ENCODE measurements at regions not wholly inside any gene's neighbourhood (a gene's known extent, or its start where the extent isn't known, plus 50 kb on each side); places are given as distances from the start of the nearest gene placed in this dataset.

DNA sequence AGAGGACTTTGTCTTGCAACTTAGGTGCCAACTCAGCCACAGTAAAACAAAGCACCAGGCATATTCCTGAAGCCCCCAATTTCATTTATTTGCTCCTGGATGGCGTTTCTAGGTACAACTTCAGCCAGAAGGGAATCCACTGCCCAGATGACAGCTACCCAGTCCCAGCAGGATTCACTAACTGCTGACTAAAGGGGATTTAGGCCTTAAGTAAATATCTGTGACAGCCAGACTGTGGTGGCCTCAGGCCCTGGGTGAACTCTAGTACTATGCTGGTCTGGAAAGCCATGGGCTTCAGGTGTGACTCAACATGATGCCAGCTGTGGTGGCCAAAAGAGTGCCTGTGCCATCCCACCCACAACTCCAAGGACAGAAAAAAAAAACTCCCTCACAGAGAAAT lies 396.1 kb upstream of the CCNG1 start:
- Histone ChIP-seq H3K79me2 (replicated peaks; ENCODE audit: insufficient read depth, low read length) (no peaks in the 10 kb centered on the region), H3K9me2 (ENCODE audit: insufficient read depth, low read length) (no peaks in the 10 kb centered on the region), H3K9me3 (ENCODE audit: low read length) (no peaks in the 10 kb centered on the region), H2AFZ (ENCODE audit: low read depth, low read length) (no peak overlapping the region), H3K27me3 (ENCODE audit: insufficient read depth, low read depth, low read length) (no peaks in the 10 kb centered on the region), H3K36me3 (ENCODE audit: insufficient read depth, low read length) (no peaks in the 10 kb centered on the region), H3K27ac (ENCODE audit: low read length) (no peak overlapping the region), H3K9ac (ENCODE audit: low read length) (no peak overlapping the region), H4K20me1 (ENCODE audit: insufficient read depth) (no peaks in the 10 kb centered on the region), H3F3A (ENCODE audit: insufficient read depth, low read length, poor library complexity, severe bottlenecking) (no peaks in the 10 kb centered on the region), H3K4me2 (ENCODE audit: low read length) (no peak overlapping the region), H3K4me3 (ENCODE audit: low read length) (no peak overlapping the region)
- TF ChIP-seq, protein P1, sequence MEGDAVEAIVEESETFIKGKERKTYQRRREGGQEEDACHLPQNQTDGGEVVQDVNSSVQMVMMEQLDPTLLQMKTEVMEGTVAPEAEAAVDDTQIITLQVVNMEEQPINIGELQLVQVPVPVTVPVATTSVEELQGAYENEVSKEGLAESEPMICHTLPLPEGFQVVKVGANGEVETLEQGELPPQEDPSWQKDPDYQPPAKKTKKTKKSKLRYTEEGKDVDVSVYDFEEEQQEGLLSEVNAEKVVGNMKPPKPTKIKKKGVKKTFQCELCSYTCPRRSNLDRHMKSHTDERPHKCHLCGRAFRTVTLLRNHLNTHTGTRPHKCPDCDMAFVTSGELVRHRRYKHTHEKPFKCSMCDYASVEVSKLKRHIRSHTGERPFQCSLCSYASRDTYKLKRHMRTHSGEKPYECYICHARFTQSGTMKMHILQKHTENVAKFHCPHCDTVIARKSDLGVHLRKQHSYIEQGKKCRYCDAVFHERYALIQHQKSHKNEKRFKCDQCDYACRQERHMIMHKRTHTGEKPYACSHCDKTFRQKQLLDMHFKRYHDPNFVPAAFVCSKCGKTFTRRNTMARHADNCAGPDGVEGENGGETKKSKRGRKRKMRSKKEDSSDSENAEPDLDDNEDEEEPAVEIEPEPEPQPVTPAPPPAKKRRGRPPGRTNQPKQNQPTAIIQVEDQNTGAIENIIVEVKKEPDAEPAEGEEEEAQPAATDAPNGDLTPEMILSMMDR (IDR thresholded peaks at IDR 0.05; ENCODE audit: poor library complexity, severe bottlenecking) = no peak

- H3K9me3 ChIP-seq (ENCODE audit: low read length) = no peaks in the 10 kb centered on the region
- H4K20me1 ChIP-seq (ENCODE audit: insufficient read depth) = no peaks in the 10 kb centered on the region
- no peak overlapping the region for H3K9ac ChIP-seq (ENCODE audit: low read length)
- H3K4me3 ChIP-seq (ENCODE audit: low read length) = no peak overlapping the region
- no peaks in the 10 kb centered on the region for H3K36me3 ChIP-seq (ENCODE audit: insufficient read depth, low read length)
- H3K4me2 ChIP-seq (ENCODE audit: low read length) = no peak overlapping the region
- no peaks in the 10 kb centered on the region for H3K9me2 ChIP-seq (ENCODE audit: insufficient read depth, low read length)
- H2AFZ ChIP-seq (ENCODE audit: low read depth, low read length) = no peak overlapping the region
- no peak for TF ChIP-seq TAF1 (IDR thresholded peaks at IDR 0.05; ENCODE audit: low read depth)
- TF ChIP-seq, protein P1 (IDR thresholded peaks at IDR 0.05; ENCODE audit: poor library complexity, severe bottlenecking) = no peak
- TF ChIP-seq EZH2 (IDR thresholded peaks at IDR 0.05; ENCODE audit: borderline replicate concordance, insufficient read depth, low read length, poor library complexity, severe bottlenecking) = no peak
- no peak for TF ChIP-seq POLR2AphosphoS5 (IDR thresholded peaks at IDR 0.05)
- TF ChIP-seq EP300 (conservative IDR thresholded peaks at IDR 0.05; ENCODE audit: poor library complexity, severe bottlenecking) = no peak
- no peak for TF ChIP-seq RAD21 (conservative IDR thresholded peaks at IDR 0.05)
- no peaks in the 10 kb centered on the region for H3K79me2 ChIP-seq (replicated peaks; ENCODE audit: insufficient read depth, low read length)
- H3K27ac ChIP-seq (ENCODE audit: low read length) = no peak overlapping the region
- no peaks in the 10 kb centered on the region for H3F3A ChIP-seq (ENCODE audit: insufficient read depth, low read length, poor library complexity, severe bottlenecking)
- no peaks in the 10 kb centered on the region for H3K27me3 ChIP-seq (ENCODE audit: insufficient read depth, low read depth, low read length)
These were observed 357.8 kb upstream of the CCNG1 start for GRCh38 chr5:163079618-163080017.

DNA sequence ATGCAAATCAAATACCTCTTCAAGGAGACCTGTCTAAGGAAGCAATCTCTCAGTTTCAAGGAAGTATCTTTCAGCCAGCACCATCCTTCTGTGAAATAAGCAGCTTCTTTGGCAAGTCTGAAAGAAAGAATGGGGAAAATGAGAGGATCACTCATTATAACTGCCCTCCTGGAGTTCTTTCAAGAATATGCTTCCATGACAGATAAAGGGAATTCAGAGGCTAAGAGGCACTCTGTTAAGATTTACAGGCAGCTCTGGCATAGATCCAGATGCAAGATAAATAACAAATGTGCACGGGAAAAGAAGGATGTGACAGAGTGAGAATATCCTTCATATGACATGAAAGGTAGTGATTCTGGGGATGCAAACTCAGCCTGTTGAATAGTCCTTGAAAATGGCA lies 348.2 kb upstream of the CCNG1 start:
- H3K79me2 ChIP-seq (replicated peaks; ENCODE audit: insufficient read depth, low read length) = no peaks in the 10 kb centered on the region
- no peak overlapping the region for H3K4me3 ChIP-seq (ENCODE audit: low read length)
- H3K4me2 ChIP-seq (ENCODE audit: low read length) = no peak overlapping the region
- H3K27me3 ChIP-seq (ENCODE audit: insufficient read depth, low read depth, low read length) = no peaks in the 10 kb centered on the region
- no peaks in the 10 kb centered on the region for H3K9me2 ChIP-seq (ENCODE audit: insufficient read depth, low read length)
- H2AFZ ChIP-seq (ENCODE audit: low read depth, low read length) = no peak overlapping the region
- peak overlapping the region; percentile 1 for H3K27ac ChIP-seq (ENCODE audit: low read length)
- peaks cover 4% of the 10 kb centered on the region for H3F3A ChIP-seq (ENCODE audit: insufficient read depth, low read length, poor library complexity, severe bottlenecking)
- no peaks in the 10 kb centered on the region for H4K20me1 ChIP-seq (ENCODE audit: insufficient read depth)
- H3K9ac ChIP-seq (ENCODE audit: low read length) = no peak overlapping the region
- TF ChIP-seq EP300 (conservative IDR thresholded peaks at IDR 0.05; ENCODE audit: poor library complexity, severe bottlenecking) (peak; percentile 90), RAD21 (conservative IDR thresholded peaks at IDR 0.05) (peak; percentile 23), REST (IDR thresholded peaks at IDR 0.05; ENCODE audit: borderline replicate concordance) (peak; percentile 99), POLR2AphosphoS5 (IDR thresholded peaks at IDR 0.05) (peak; percentile 82), TAF1 (IDR thresholded peaks at IDR 0.05; ENCODE audit: low read depth) (no peak)
- no peaks in the 10 kb centered on the region for H3K36me3 ChIP-seq (ENCODE audit: insufficient read depth, low read length)
- no peaks in the 10 kb centered on the region for H3K9me3 ChIP-seq (ENCODE audit: low read length)

Data from neural cell (in vitro differentiated cells).